ENCODE measurements at regions not wholly inside any gene's neighbourhood (a gene's known extent, or its start where the extent isn't known, plus 50 kb on each side); places are given as distances from the start of the nearest gene placed in this dataset.
"Not testable (repeated sequence)": the region's sequence is repeated elsewhere in the genome, so short reads cannot be mapped to it uniquely, and the experiment has no call there.

GRCh38 chr2:236909802-236910201 lies 175.9 kb upstream of the COPS8 start:
- no peak for DNase-seq

GRCh38 chr2:236910781-236911495 lies 174.8 kb upstream of the COPS8 start:
- DNase-seq = no peak

- no peak for DNase-seq
Observed at GRCh38 chr2:236912326-236913120, 173.2 kb upstream of the COPS8 start.

- no peak for DNase-seq
Observed at GRCh38 chr2:236915186-236915585, 170.5 kb upstream of the COPS8 start.

- DNase-seq = no peak
Observed at GRCh38 chr2:236915726-236916125, 170.0 kb upstream of the COPS8 start.

GRCh38 chr2:236916181-236916580 lies 169.5 kb upstream of the COPS8 start:
- DNase-seq = no peak

- DNase-seq = no peak
Observed at GRCh38 chr2:236916651-236917050, 169.0 kb upstream of the COPS8 start.

GRCh38 chr2:236917164-236917563 lies 168.5 kb upstream of the COPS8 start:
- no peak for DNase-seq

- no peak for DNase-seq
Observed at GRCh38 chr2:236918545-236918944, 167.1 kb upstream of the COPS8 start.

- no peak for DNase-seq
Observed at GRCh38 chr2:236919209-236919608, 166.5 kb upstream of the COPS8 start.

- DNase-seq = not testable (repeated sequence)
Observed at GRCh38 chr2:236919801-236920379, 165.8 kb upstream of the COPS8 start.

GRCh38 chr2:236922061-236922460 lies 163.6 kb upstream of the COPS8 start:
- no peak for DNase-seq

- DNase-seq = no peak
Observed at GRCh38 chr2:236928380-236929037, 157.2 kb upstream of the COPS8 start.

- DNase-seq = no peak
Observed at GRCh38 chr2:236932831-236933361, 152.8 kb upstream of the COPS8 start.

GRCh38 chr2:236934166-236934565 lies 151.5 kb upstream of the COPS8 start:
- DNase-seq = no peak

- no peak for DNase-seq
Observed at GRCh38 chr2:236934656-236935055, 151.0 kb upstream of the COPS8 start.

- DNase-seq = no peak
Observed at GRCh38 chr2:236935083-236935482, 150.6 kb upstream of the COPS8 start.

GRCh38 chr2:236935631-236936445 lies 149.9 kb upstream of the COPS8 start:
- DNase-seq = no peak

GRCh38 chr2:236936446-236936940 lies 149.2 kb upstream of the COPS8 start:
- no peak for DNase-seq

- no peak for DNase-seq
Observed at GRCh38 chr2:236938126-236938525, 147.6 kb upstream of the COPS8 start.

GRCh38 chr2:236939271-236939670 lies 146.4 kb upstream of the COPS8 start:
- DNase-seq = no peak

GRCh38 chr2:236939721-236940231 lies 145.9 kb upstream of the COPS8 start:
- DNase-seq = no peak

All from stimulated activated CD4-positive, alpha-beta T cell treated with anti-CD3 and anti-CD28 coated beads, Interleukin-4, amount 100 ng/mL, for 4 hours (primary cell).